ENCODE measurements at regions not wholly inside any gene's neighbourhood (a gene's known extent, or its start where the extent isn't known, plus 50 kb on each side); places are given as distances from the start of the nearest gene placed in this dataset.

DNA sequence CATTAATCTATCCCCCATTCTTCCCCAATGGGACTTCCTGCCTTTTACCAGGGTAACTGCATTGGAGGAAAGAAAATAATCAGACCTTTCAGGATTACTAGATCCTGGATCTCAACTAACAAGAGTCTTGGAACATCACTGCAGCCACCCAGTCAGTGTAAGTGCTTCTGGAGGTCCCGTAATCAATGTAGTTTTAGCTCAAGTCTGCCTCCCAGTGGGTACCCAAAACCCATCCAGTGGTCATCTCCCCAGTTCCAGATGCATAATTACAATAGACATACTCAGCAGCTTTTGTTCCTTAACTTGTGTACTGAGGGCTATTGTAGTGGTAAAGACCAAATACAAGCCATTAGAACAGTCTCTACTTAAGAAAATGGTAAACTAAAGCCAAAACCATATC is 319.1 kb downstream of the GPATCH2 start:
- DNase-seq (ENCODE audit: low read depth), result peak; percentile 10

- no peak for DNase-seq (ENCODE audit: low read depth)
Measured at GRCh38 chr1:217311269-217311668, 319.6 kb downstream of the GPATCH2 start.

DNA sequence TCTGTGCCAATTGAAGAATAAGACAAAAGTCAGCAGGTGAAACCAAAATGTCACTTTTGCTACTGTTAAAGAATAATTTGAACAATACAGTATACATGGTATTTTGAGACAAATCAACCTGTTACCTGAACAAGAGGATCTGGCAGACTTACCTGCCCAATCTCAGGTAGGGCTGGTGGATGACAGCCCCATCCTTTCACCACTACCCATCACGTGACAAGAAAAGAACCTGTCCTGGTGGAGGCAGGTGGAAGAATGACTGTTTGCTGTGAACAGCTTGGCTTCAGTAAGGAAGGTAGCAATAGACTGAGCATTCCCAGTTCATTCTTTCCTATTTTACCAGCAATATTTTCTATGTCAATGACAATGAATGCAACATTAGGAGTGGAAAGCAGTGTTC is 349.6 kb downstream of the GPATCH2 start:
- no peak for DNase-seq (ENCODE audit: low read depth)

GRCh38 chr1:217275655-217276398 is 355.1 kb downstream of the GPATCH2 start:
- DNase-seq (ENCODE audit: low read depth), result peak; percentile 77

DNA sequence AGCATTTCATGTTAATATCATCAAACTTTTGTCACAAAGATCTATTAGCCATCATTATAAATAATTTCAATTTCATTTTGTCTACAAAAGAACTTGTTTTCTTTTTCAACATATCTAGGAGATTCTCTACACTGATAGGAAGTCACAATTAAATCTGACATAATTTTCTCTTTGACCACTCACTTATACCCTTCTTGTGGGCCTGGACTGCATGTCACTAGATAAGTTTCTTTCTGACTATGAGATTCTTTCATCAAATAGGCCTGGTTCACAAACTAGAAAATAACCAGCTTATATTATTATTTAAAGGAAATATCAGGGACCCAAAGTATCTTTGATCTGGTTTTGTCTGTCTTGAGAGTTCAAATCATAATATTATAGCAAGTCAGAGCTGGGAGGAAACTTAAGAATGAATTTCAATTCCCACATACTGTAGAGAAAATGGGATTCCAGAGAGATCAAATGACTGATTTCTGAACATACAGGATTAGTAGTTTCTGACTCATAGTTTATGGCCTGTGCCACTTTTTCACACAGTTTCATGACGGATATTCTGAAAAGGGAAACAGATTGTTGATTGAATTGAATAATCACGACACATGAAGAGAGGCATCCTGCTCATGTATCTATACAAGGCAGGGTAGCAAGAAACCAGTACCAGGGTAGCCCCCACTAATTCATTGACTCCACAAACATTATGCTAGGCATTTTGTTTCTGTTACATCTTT is 355.8 kb downstream of the GPATCH2 start:
- DNase-seq (ENCODE audit: low read depth), result peak; percentile 75

GRCh38 chr1:217274416-217274815 is 356.5 kb downstream of the GPATCH2 start:
- peak; percentile 5 for DNase-seq (ENCODE audit: low read depth)

- peak; percentile 57 for DNase-seq (ENCODE audit: low read depth)
Measured at GRCh38 chr1:217273866-217274265, 357.0 kb downstream of the GPATCH2 start.

DNA sequence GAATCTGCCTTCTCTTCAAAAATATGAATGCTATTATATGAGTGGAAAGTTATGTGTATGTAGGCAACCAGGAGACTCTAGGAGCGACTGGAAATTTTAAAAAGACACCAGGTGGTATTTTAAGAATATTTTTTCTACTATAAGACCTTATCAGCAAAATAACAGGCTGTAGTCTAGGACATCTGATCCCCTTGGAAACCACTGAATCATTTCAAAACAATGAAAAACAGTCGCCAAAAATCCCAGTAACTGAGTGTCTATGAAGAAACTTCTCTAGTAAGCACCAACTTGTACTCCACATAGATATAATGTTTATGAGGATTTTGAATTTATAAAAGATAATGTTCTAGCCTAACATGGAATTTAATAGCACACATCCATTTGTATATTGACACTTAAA is 358.5 kb downstream of the GPATCH2 start:
- DNase-seq (ENCODE audit: low read depth), result peak; percentile 70

- DNase-seq (ENCODE audit: low read depth), result peak; percentile 7
Measured at GRCh38 chr1:217270101-217270500, 360.8 kb downstream of the GPATCH2 start.

DNA sequence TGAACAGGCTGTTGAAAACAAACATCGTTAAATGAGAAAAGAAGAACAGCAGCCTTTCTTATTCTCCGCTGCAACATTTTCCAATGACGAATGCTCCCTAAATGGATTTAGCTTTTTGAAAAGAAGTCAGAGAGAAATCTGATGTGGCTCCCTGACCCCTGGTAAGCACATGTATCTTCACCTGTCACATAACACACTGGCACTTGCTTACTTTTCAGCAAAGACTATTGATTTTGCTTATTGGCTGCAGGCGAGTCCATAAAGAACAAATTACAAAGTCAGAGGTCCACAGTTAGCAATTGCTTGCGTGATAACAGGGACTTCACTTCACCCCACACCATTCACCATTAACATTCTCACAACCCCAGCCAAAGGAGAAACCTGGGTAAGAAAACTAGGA is 362.8 kb downstream of the GPATCH2 start:
- DNase-seq (ENCODE audit: low read depth), result no peak

- no peak for DNase-seq (ENCODE audit: low read depth)
Measured at GRCh38 chr1:217261636-217262035, 369.3 kb downstream of the GPATCH2 start.

DNA sequence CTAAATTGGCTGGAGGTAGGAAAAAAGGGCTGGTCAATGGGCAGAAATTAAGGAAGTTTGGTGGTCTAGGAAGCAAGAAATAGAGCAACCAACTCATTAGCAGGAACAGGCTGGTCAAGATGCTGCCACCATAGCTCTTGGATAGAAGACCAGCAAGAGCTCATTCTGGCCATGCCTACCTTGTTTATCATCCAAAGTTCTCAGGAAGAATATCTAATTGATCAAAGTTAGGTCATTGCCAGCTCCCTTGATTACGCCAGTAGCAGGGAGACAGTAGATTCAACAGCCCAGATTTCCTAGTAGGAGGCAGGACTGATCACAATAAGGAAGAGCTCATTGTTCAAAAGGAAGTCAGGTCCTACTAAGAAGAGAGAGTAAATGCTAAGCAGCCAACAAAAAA is 370.2 kb downstream of the GPATCH2 start:
- no peak for DNase-seq (ENCODE audit: low read depth)

DNA sequence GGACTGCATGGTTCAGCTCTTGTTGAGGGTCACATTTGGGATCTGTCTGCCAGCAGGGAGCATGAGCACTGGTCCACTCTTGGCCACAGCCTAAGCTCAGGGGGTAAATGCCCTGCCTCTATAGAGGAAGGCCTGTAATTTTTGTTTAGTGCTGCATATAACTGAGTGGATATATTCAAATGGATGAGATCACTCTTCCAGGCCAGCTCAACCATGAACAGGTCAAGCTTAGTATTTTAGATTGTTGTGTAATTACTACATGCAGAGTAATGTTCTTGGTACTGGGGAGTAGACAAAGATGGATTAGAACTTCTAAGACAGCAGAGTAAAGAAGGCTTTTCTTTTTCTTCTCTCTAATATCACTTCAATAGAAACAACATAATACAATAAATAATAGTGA is 376.9 kb downstream of the GPATCH2 start:
- no peak for DNase-seq (ENCODE audit: low read depth)

- no peak for DNase-seq (ENCODE audit: low read depth)
Measured at GRCh38 chr1:217253351-217253750, 377.5 kb downstream of the GPATCH2 start.

GRCh38 chr1:217251121-217251520 is 379.8 kb downstream of the GPATCH2 start:
- no peak for DNase-seq (ENCODE audit: low read depth)

DNA sequence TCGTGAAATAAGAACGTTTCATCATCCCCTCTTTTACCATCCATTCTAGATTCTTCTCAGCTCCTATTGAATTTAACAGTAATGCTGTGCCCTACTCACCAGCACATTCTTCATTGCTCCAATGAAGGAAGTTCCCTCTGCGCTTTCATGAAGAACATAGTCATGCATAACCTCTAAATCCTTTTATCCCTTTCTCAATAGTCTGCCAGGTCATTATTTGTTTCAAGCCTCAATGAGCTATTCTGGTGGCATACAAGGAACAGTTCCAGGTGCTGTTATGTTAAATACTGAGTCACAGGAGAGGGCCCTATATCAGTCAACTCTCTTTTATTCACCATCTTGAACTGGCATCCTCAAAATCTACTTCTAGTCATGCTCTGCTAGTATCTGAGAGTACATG is 381.0 kb downstream of the GPATCH2 start:
- DNase-seq (ENCODE audit: low read depth), result no peak

GRCh38 chr1:217244971-217245370 is 385.9 kb downstream of the GPATCH2 start:
- no peak for DNase-seq (ENCODE audit: low read depth)

- DNase-seq (ENCODE audit: low read depth), result no peak
Measured at GRCh38 chr1:217240656-217241055, 390.2 kb downstream of the GPATCH2 start.

DNA sequence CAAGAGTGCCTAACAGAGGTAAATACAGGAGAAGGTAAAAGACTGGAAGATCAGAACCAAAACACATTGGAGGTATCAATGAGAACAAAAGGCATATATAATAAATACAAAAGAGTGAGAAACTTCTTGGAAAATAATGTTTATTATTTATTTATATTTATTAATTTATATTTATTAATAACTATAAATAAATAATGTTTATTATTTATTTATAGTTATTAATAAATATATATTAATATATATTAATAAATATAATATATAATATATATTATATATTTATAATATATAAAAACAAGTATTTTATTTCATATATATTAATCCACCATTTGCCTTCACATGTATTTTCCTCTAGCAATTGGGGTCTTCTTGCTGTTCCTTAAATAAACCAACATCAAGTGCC is 391.9 kb downstream of the GPATCH2 start:
- DNase-seq (ENCODE audit: low read depth), result no peak

DNA sequence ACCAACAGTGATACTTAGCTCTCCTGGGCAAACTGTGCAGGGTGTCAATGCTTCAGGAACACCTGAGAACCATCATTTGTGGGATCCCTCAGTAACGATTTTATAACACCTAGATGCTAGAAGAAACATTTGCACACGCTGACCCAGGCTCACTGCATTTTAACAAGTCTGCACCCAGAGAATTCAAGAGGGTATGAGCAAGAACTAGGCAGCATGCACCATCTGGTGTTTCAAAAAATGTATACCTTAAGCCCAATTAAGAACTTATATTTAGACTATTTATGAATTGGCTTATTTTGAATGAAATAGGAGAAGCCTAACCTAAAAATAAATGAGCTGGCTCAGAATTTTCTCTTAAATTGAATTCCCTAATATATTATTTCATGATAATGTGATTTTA is 400.5 kb downstream of the GPATCH2 start:
- no peak for DNase-seq (ENCODE audit: low read depth)

DNA sequence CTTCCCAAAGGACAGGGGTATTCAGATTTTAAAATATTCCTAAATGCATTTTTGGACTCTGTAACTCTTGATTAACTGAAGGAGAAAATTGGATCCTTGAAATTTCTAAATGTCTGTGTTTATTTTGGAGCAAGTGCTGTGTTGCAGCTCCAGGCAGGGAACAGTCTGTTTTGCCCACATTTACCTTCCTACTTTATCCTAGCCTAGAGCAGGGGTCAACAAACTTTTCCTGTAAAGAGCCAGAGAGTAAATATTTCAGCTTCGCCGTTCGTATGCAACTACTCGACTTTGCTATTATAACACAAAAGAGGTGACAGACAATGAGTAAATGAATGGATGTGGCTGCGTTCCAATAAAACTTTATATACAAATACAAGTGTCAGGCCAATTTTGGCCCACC is 402.2 kb downstream of the GPATCH2 start:
- DNase-seq (ENCODE audit: low read depth), result no peak

GRCh38 chr1:217224201-217224600 is 406.7 kb downstream of the GPATCH2 start:
- DNase-seq (ENCODE audit: low read depth), result no peak

DNA sequence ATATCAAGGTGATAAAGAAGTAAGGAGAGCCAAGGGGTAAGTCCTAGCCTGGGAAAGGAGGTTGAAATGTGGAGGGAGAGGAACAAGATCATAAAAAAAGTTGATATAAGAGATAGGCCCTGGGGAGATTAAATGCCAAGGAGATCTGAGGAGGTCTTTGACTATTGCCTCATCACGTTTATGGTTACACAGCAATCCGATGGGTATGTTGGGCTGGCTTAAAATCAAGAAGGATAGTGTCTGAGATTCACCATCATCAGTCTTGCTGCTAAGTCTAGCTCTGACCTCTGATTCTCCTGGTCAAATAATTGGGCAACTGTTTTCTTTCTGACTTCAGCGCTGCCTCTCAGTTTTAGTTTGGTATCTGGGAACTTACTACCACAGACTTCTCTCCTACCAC is 416.3 kb downstream of the GPATCH2 start:
- DNase-seq (ENCODE audit: low read depth), result peak; percentile 10

- no peak for DNase-seq (ENCODE audit: low read depth)
Measured at GRCh38 chr1:217211486-217211885, 419.4 kb downstream of the GPATCH2 start.
